ENCODE measurements at regions not wholly inside any gene's neighbourhood (a gene's known extent, or its start where the extent isn't known, plus 50 kb on each side); places are given as distances from the start of the nearest gene placed in this dataset.

GRCh38 chr2:71807581-71808451 is 339.8 kb downstream of the CYP26B1 start:
- H3K9me3 Mint-ChIP-seq: no peaks in the 10 kb centered on the region
- H3K4me3 Mint-ChIP-seq: no peak overlapping the region
- H3K27ac ChIP-seq (ENCODE audit: low read depth, low read length): no peak overlapping the region
- H3K36me3 ChIP-seq (ENCODE audit: insufficient read depth, low read length): no peaks in the 10 kb centered on the region
- H3K9me3 ChIP-seq (ENCODE audit: control insufficient read depth in 1 of 2, low read length in 2 of 2): no peaks in the 10 kb centered on the region
- no peaks in the 10 kb centered on the region for H3K36me3 Mint-ChIP-seq
- no peak overlapping the region for H3K4me3 ChIP-seq (ENCODE audit: low read length in 2 of 2)
- intact Hi-C loops (cut with micrococcal nuclease): no loop called here
- no peaks in the 10 kb centered on the region for H3K27me3 ChIP-seq (ENCODE audit: insufficient read depth, low read length)
- H3K27me3 Mint-ChIP-seq: peaks cover 0 to 2% of the 10 kb centered on the region in 2 donors
- H3K4me1 Mint-ChIP-seq: no peaks in the 10 kb centered on the region
- no peak overlapping the region for H3K27ac Mint-ChIP-seq
- DNase-seq: no peak
- ChIA-PET POLR2A (ENCODE audit: partially characterized antibody) (no interaction called here), CTCF (ENCODE audit: partially characterized antibody) (no interaction called here)
- no peaks in the 10 kb centered on the region for H3K4me1 ChIP-seq (ENCODE audit: insufficient read depth, low read length)

- H3K4me1 Mint-ChIP-seq: no peaks in the 10 kb centered on the region
- no peak overlapping the region for H3K4me3 ChIP-seq (ENCODE audit: low read length in 2 of 2)
- no peak for DNase-seq
- intact Hi-C loops (cut with micrococcal nuclease): no loop called here
- no peaks in the 10 kb centered on the region for H3K4me1 ChIP-seq (ENCODE audit: insufficient read depth, low read length)
- H3K27me3 Mint-ChIP-seq: peaks cover 2 to 6% of the 10 kb centered on the region in 2 donors
- no peaks in the 10 kb centered on the region for H3K27me3 ChIP-seq (ENCODE audit: insufficient read depth, low read length)
- no peak overlapping the region for H3K4me3 Mint-ChIP-seq
- no peaks in the 10 kb centered on the region for H3K9me3 Mint-ChIP-seq
- H3K9me3 ChIP-seq (ENCODE audit: control insufficient read depth in 1 of 2, low read length in 2 of 2): no peaks in the 10 kb centered on the region
- H3K27ac ChIP-seq (ENCODE audit: low read depth, low read length): no peak overlapping the region
- no peak overlapping the region for H3K27ac Mint-ChIP-seq
- H3K36me3 ChIP-seq (ENCODE audit: insufficient read depth, low read length): no peaks in the 10 kb centered on the region
- ChIA-PET POLR2A (ENCODE audit: partially characterized antibody) (no interaction called here), CTCF (ENCODE audit: partially characterized antibody) (no interaction called here)
- no peaks in the 10 kb centered on the region for H3K36me3 Mint-ChIP-seq
These were observed 341.2 kb downstream of the CYP26B1 start for GRCh38 chr2:71806432-71806831.

GRCh38 chr2:71804281-71804751 is 343.3 kb downstream of the CYP26B1 start:
- H3K27me3 ChIP-seq (ENCODE audit: insufficient read depth, low read length): no peaks in the 10 kb centered on the region
- H3K4me1 ChIP-seq (ENCODE audit: insufficient read depth, low read length): no peaks in the 10 kb centered on the region
- ChIA-PET POLR2A (ENCODE audit: partially characterized antibody) (no interaction called here), CTCF (ENCODE audit: partially characterized antibody) (no interaction called here)
- Mint-ChIP-seq H3K36me3 (no peaks in the 10 kb centered on the region), H3K9me3 (no peaks in the 10 kb centered on the region), H3K27ac (no peak overlapping the region), H3K4me3 (no peak overlapping the region), H3K27me3 (peaks cover 2 to 6% of the 10 kb centered on the region in 2 donors), H3K4me1 (no peaks in the 10 kb centered on the region)
- H3K9me3 ChIP-seq (ENCODE audit: control insufficient read depth in 1 of 2, low read length in 2 of 2): no peaks in the 10 kb centered on the region
- H3K27ac ChIP-seq (ENCODE audit: low read depth, low read length): no peak overlapping the region
- H3K4me3 ChIP-seq (ENCODE audit: low read length in 2 of 2): no peak overlapping the region
- H3K36me3 ChIP-seq (ENCODE audit: insufficient read depth, low read length): no peaks in the 10 kb centered on the region
- intact Hi-C loops (cut with micrococcal nuclease): no loop called here
- DNase-seq: no peak

- no peaks in the 10 kb centered on the region for H3K36me3 Mint-ChIP-seq
- POLR2A ChIA-PET (ENCODE audit: partially characterized antibody): no interaction called here
- CTCF ChIA-PET (ENCODE audit: partially characterized antibody): no interaction called here
- no peaks in the 10 kb centered on the region for H3K4me1 Mint-ChIP-seq
- no peaks in the 10 kb centered on the region for H3K9me3 Mint-ChIP-seq
- Histone ChIP-seq H3K36me3 (ENCODE audit: insufficient read depth, low read length) (no peaks in the 10 kb centered on the region), H3K4me1 (ENCODE audit: insufficient read depth, low read length) (no peaks in the 10 kb centered on the region), H3K27me3 (ENCODE audit: insufficient read depth, low read length) (no peaks in the 10 kb centered on the region), H3K9me3 (ENCODE audit: control insufficient read depth in 1 of 2, low read length in 2 of 2) (no peaks in the 10 kb centered on the region), H3K4me3 (ENCODE audit: low read length in 2 of 2) (no peak overlapping the region), H3K27ac (ENCODE audit: low read depth, low read length) (no peak overlapping the region)
- DNase-seq: no peak
- H3K27me3 Mint-ChIP-seq: peaks cover 2 to 4% of the 10 kb centered on the region in 2 donors
- intact Hi-C loops (cut with micrococcal nuclease): no loop called here
- no peak overlapping the region for H3K4me3 Mint-ChIP-seq
- H3K27ac Mint-ChIP-seq: no peak overlapping the region
These were observed 344.3 kb downstream of the CYP26B1 start for GRCh38 chr2:71803398-71803797.

- H3K36me3 Mint-ChIP-seq: no peaks in the 10 kb centered on the region
These were observed 345.1 kb downstream of the CYP26B1 start for GRCh38 chr2:71802556-71802955.

GRCh38 chr2:71801969-71802368 is 345.7 kb downstream of the CYP26B1 start:
- intact Hi-C loops (cut with micrococcal nuclease): no loop called here
- CTCF ChIA-PET (ENCODE audit: partially characterized antibody): no interaction called here
- Histone ChIP-seq H3K27ac (ENCODE audit: low read depth, low read length) (no peak overlapping the region), H3K36me3 (ENCODE audit: insufficient read depth, low read length) (no peaks in the 10 kb centered on the region), H3K4me1 (ENCODE audit: insufficient read depth, low read length) (no peaks in the 10 kb centered on the region), H3K4me3 (ENCODE audit: low read length in 2 of 2) (no peak overlapping the region), H3K27me3 (ENCODE audit: insufficient read depth, low read length) (no peaks in the 10 kb centered on the region), H3K9me3 (ENCODE audit: control insufficient read depth in 1 of 2, low read length in 2 of 2) (no peaks in the 10 kb centered on the region)
- no peaks in the 10 kb centered on the region for H3K36me3 Mint-ChIP-seq
- no peaks in the 10 kb centered on the region for H3K4me1 Mint-ChIP-seq
- H3K27me3 Mint-ChIP-seq: peaks cover 2 to 4% of the 10 kb centered on the region in 2 donors
- no peak overlapping the region for H3K4me3 Mint-ChIP-seq
- H3K27ac Mint-ChIP-seq: no peak overlapping the region
- no peak for DNase-seq
- H3K9me3 Mint-ChIP-seq: no peaks in the 10 kb centered on the region
- POLR2A ChIA-PET (ENCODE audit: partially characterized antibody): no interaction called here

More at GRCh38 chr2:71802556-71802955, 345.1 kb downstream of the CYP26B1 start:
- CTCF ChIA-PET (ENCODE audit: partially characterized antibody): no interaction called here
- Histone ChIP-seq H3K36me3 (ENCODE audit: insufficient read depth, low read length) (no peaks in the 10 kb centered on the region), H3K4me3 (ENCODE audit: low read length in 2 of 2) (no peak overlapping the region), H3K27ac (ENCODE audit: low read depth, low read length) (no peak overlapping the region), H3K4me1 (ENCODE audit: insufficient read depth, low read length) (no peaks in the 10 kb centered on the region), H3K9me3 (ENCODE audit: control insufficient read depth in 1 of 2, low read length in 2 of 2) (no peaks in the 10 kb centered on the region), H3K27me3 (ENCODE audit: insufficient read depth, low read length) (no peaks in the 10 kb centered on the region)
- Mint-ChIP-seq H3K4me1 (no peaks in the 10 kb centered on the region), H3K4me3 (no peak overlapping the region), H3K27ac (no peak overlapping the region), H3K27me3 (peaks cover 2 to 4% of the 10 kb centered on the region in 2 donors), H3K9me3 (no peaks in the 10 kb centered on the region)
- no peak for DNase-seq
- POLR2A ChIA-PET (ENCODE audit: partially characterized antibody): no interaction called here
- intact Hi-C loops (cut with micrococcal nuclease): no loop called here

- CTCF ChIA-PET (ENCODE audit: partially characterized antibody): no interaction called here
- peaks cover 2 to 4% of the 10 kb centered on the region in 2 donors for H3K27me3 Mint-ChIP-seq
- intact Hi-C loops (cut with micrococcal nuclease): no loop called here
These were observed 346.1 kb downstream of the CYP26B1 start for GRCh38 chr2:71801556-71801955.

More at GRCh38 chr2:71801556-71801955, 346.1 kb downstream of the CYP26B1 start:
- no peak overlapping the region for H3K27ac ChIP-seq (ENCODE audit: low read depth, low read length)
- POLR2A ChIA-PET (ENCODE audit: partially characterized antibody): no interaction called here
- H3K36me3 ChIP-seq (ENCODE audit: insufficient read depth, low read length): no peaks in the 10 kb centered on the region
- no peaks in the 10 kb centered on the region for H3K27me3 ChIP-seq (ENCODE audit: insufficient read depth, low read length)
- Mint-ChIP-seq H3K9me3 (no peaks in the 10 kb centered on the region), H3K4me3 (no peak overlapping the region), H3K4me1 (no peaks in the 10 kb centered on the region), H3K36me3 (no peaks in the 10 kb centered on the region), H3K27ac (no peak overlapping the region)
- no peak overlapping the region for H3K4me3 ChIP-seq (ENCODE audit: low read length in 2 of 2)
- no peaks in the 10 kb centered on the region for H3K4me1 ChIP-seq (ENCODE audit: insufficient read depth, low read length)
- H3K9me3 ChIP-seq (ENCODE audit: control insufficient read depth in 1 of 2, low read length in 2 of 2): no peaks in the 10 kb centered on the region
- no peak for DNase-seq
